ENCODE measurements at regions not wholly inside any gene's neighbourhood (a gene's known extent, or its start where the extent isn't known, plus 50 kb on each side); places are given as distances from the start of the nearest gene placed in this dataset.

DNA sequence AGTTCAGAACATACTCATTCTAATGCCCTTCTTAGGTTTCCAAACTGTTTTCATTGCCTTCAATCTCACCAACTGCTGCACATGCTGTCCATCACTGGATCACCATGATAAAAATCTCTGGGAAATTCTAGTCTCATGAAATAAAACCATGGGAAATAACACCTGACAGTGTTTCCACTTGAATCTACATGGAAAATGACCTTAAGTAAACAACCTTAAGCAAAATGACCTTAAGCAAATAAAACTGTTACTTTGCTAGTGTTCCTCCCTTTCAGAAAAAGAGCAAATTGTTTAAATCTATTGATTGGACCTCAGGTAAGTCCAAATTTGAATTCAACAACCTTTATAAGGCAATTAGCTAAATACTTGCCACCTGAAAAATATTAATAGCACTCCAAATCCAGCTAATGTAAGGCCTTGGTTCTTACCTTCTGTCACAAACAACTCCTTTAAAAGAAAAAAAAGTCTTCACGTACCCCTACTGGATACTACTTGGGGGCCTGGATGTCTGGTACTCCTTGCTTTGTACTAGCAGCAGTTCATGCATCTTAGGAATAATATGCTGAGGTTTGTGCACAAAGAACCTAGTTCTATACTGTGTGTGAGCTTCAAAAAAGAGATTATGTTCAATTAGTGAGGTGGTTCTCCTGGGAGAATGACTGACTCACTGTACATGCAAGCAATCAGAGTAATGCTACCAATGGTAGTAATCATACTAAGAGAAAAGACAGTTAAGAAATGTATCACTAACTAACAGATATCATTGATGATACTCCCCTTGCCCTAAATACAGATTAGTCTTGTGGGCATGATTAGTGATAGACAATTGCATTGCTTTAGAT, 630.4 kb downstream of the PSAT1 start:
- no peaks in the 10 kb centered on the region for H3K27me3 Mint-ChIP-seq (ENCODE audit: low read depth in 3 of 3)
- no peak overlapping the region for H3K27ac Mint-ChIP-seq
- no peak overlapping the region for H3K4me3 Mint-ChIP-seq
- H3K4me1 Mint-ChIP-seq, result no peaks in the 10 kb centered on the region
- DNase-seq, result no peak
- H3K36me3 Mint-ChIP-seq, result no peaks in the 10 kb centered on the region
- H3K9me3 Mint-ChIP-seq, result peaks cover 0 to 7% (median 2%) of the 10 kb centered on the region in 6 donors

DNA sequence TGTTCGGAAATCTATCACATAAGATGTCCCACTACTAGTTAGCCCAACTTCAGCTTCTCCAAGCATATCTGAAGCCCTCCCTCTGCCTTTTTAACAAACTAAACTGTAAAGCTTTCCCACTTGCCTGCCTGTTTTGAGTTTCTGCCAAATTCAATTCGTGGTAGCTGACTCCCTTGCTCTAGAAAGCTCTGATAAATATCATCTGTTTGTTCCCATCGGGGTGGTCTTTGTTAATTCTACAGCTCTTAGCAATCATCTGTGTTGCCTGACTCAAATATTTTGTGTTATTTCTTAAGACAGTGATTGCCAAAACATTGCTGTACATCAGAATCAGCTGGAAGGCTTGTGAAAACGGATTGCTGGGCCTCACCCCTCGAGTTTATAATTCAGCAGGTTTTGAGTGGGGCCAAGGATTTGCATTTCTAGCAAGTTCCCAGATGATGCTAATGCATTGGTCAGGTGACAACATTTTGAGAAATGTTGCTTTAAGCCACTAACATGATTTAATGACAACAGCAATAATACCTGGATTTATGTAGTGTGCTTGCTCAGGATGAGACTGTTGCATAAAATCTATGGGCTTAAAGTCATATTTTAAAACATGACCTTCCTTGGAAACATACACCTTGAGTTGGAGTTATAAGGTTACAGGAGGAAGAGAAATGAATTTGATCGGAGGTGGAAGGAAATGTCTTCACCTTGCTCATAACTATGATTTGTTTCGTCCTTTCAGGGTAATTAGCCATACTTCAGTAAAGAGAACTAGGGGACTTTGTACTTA, 631.9 kb downstream of the PSAT1 start:
- Mint-ChIP-seq H3K4me1 (no peaks in the 10 kb centered on the region), H3K36me3 (no peaks in the 10 kb centered on the region), H3K9me3 (peaks cover 0 to 10% (median 2%) of the 10 kb centered on the region in 6 donors), H3K27ac (no peak overlapping the region), H3K4me3 (no peak overlapping the region), H3K27me3 (ENCODE audit: low read depth in 3 of 3) (no peaks in the 10 kb centered on the region)
- no peak for DNase-seq

DNA sequence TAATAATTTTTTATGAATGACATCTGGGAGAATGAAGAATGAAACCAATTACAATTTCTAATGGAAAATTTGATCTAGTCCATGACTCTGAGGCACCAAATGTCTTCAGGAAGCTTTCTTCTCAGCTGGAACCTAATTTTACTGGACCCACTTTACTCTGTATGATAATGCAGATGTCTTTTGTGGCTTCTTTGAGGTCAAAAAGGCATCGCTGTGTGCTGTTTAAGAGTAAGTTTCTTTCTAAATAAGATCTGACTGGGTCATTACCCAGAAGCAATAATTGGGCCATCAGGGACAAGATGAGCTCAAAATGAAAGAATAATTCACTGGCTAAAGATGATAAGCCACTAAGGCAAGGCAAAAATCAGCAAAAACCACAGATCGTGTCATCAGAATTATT, 633.4 kb downstream of the PSAT1 start:
- peaks cover 0 to 5% (median 3%) of the 10 kb centered on the region in 6 donors for H3K9me3 Mint-ChIP-seq
- H3K4me3 Mint-ChIP-seq, result no peak overlapping the region
- H3K27ac Mint-ChIP-seq, result no peak overlapping the region
- H3K4me1 Mint-ChIP-seq, result no peaks in the 10 kb centered on the region
- no peak for DNase-seq
- no peaks in the 10 kb centered on the region for H3K27me3 Mint-ChIP-seq (ENCODE audit: low read depth in 3 of 3)
- no peaks in the 10 kb centered on the region for H3K36me3 Mint-ChIP-seq

DNA sequence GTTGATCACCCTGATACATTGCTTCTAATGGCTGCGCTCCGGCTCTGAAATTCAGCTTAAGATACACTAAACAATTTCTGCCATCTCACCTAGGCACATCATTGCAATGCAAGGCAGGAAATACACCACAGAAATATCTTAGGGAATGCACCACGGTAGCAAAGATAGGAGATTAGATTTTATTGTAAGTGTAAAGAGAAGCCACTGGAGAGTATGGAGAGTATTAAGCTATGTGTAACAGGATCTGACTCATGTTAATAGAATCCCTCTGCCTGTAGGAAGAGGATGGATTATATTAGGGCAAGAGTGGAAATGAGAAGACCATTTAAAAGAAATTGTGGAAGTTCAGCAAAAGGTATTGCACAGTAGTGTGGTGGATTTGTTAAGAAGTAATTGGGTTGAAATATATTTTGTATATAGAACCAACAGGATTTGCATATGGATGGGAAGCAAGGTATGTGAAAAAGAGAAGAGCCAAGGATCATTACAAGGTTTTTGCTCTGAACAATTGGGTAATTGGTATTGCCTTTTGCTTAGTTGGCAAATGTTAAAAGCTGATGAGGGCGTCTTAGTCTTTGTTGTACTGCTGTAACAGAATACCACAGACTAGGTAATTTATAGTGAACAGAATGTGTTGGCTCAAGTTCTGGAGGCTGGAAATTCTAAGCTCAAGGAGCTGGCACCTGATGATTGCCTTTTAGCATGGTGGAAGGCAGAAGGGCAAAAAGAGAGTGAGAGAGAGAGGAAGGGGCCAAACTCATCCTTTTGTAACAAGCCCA, 636.1 kb downstream of the PSAT1 start:
- Mint-ChIP-seq H3K27ac (no peak overlapping the region), H3K4me3 (no peak overlapping the region), H3K27me3 (ENCODE audit: low read depth in 3 of 3) (no peaks in the 10 kb centered on the region), H3K4me1 (no peaks in the 10 kb centered on the region), H3K36me3 (no peaks in the 10 kb centered on the region), H3K9me3 (peaks cover 0 to 5% (median 3%) of the 10 kb centered on the region in 6 donors)
- no peak for DNase-seq

DNA sequence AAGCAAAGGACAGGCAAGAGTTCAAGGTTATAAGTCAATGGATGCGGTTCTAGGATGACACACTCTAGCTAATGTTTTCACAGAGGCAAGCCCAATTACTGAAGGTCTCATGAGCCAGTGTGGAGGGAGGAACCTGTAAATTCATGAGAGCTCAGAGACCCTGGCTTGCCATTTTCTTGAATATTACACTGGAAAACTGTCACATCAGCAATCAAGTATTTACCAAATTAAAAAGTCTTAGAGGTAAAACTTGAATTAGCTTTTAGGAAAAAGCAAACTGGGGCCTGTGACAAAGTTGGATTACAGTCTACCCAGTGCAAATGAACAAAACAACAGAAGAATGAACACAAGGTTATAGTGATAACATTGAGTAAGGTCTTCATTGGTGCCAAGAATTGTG, 636.9 kb upstream of the TLE4 start:
- no peak for DNase-seq
- no peak overlapping the region for H3K27ac Mint-ChIP-seq
- H3K9me3 Mint-ChIP-seq, result peaks cover 0 to 4% (median 3%) of the 10 kb centered on the region in 6 donors
- no peaks in the 10 kb centered on the region for H3K4me1 Mint-ChIP-seq
- H3K4me3 Mint-ChIP-seq, result no peak overlapping the region
- H3K36me3 Mint-ChIP-seq, result no peaks in the 10 kb centered on the region
- no peaks in the 10 kb centered on the region for H3K27me3 Mint-ChIP-seq (ENCODE audit: low read depth in 3 of 3)

DNA sequence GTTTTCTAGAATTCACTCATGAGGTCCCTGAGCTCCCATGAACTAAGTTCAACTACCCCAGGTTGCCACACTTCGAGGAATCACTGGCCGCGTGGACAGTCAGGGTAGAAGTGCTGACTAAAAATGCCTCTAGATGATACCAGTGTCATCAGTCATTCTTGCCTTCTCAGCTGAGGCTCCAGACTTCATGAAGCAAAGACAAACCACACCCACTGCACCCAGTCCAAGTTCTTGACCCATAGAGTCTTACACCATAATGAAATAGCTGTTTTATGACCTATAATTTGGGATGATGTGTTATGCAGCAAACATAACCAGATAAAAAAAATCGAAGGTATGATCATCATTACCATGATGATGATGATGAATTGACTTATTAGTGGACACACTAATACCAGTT, 632.9 kb upstream of the TLE4 start:
- Mint-ChIP-seq H3K4me3 (no peak overlapping the region), H3K9me3 (peaks cover 0 to 12% (median 2%) of the 10 kb centered on the region in 6 donors), H3K4me1 (no peaks in the 10 kb centered on the region), H3K36me3 (no peaks in the 10 kb centered on the region), H3K27ac (no peak overlapping the region), H3K27me3 (ENCODE audit: low read depth in 3 of 3) (no peaks in the 10 kb centered on the region)
- no peak for DNase-seq

DNA sequence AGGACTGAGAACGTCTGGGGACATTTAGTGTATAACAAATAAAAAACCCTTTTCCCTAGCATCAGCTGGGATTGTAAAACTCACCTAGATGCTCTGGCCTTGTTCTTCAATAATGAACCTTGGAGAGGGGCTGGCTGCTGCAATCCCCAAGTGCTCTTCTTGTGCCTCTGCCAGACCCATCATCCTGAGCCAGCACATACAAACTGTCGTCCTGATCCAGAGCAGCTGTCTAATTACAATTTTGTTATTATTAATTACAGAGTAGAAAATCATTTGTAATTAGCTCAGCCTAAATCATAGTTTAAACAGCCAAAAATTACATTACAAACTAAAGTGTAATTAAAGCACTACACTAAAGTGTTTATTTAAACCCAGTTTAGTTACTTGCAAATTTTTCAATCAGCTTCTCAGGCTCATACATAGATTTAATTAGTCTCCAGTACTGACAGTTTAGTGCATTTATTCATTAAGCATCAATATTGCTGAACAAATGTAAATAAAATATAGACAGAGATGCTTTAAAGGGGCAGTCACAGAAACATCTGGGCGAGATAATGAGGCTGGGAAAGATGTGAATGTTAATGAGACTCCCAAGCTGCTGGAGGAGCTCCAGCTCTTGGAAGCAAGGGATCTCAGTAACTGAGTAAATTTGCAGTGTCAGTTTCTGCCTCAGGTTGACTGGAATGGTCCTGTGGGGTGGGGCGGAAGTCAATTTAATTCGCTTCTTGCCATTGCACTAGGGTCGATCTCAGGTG, 632.3 kb upstream of the TLE4 start:
- DNase-seq, result no peak
- Mint-ChIP-seq H3K27me3 (ENCODE audit: low read depth in 3 of 3) (no peaks in the 10 kb centered on the region), H3K27ac (no peak overlapping the region), H3K36me3 (no peaks in the 10 kb centered on the region), H3K4me3 (no peak overlapping the region), H3K9me3 (peaks cover 0 to 12% (median 5%) of the 10 kb centered on the region in 6 donors), H3K4me1 (no peaks in the 10 kb centered on the region)

DNA sequence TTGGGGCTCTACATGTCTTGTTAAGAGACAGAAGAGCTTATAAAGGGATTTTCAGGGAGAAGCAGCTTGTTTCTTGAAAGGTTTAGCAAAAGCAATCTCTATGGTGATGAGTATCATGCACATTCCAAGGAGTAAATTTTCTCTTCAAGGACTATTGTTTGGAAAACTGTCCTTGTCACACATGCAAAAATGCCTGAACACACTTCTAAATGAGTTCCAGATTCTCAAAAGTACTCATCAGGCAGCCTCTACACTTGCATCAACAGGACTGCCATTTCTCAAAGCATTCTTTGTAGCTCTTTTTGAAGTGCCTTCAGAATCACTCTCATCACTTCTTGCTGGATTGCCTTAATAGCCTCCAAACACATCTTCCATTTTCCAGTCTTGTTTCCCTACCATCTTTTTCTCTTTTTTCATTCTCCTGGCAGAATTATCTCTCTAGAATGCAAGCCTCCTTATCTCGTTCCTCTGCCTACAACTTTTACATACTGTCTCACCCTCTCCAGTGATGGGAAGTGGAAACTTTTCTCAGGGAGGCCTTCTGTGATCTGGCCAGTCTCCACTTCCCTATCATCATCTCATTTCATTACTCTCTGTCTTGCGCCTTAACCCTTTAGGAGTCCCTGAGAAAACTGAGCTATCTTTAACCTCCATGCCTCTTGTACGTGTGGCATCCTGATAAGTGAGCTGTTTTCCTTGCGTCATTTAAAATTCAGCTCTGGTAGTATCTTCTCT, 631.5 kb upstream of the TLE4 start:
- no peak overlapping the region for H3K27ac Mint-ChIP-seq
- no peaks in the 10 kb centered on the region for H3K36me3 Mint-ChIP-seq
- no peak overlapping the region for H3K4me3 Mint-ChIP-seq
- H3K27me3 Mint-ChIP-seq (ENCODE audit: low read depth in 3 of 3), result no peaks in the 10 kb centered on the region
- peaks cover 0 to 12% (median 5%) of the 10 kb centered on the region in 6 donors for H3K9me3 Mint-ChIP-seq
- no peaks in the 10 kb centered on the region for H3K4me1 Mint-ChIP-seq
- DNase-seq, result no peak

DNA sequence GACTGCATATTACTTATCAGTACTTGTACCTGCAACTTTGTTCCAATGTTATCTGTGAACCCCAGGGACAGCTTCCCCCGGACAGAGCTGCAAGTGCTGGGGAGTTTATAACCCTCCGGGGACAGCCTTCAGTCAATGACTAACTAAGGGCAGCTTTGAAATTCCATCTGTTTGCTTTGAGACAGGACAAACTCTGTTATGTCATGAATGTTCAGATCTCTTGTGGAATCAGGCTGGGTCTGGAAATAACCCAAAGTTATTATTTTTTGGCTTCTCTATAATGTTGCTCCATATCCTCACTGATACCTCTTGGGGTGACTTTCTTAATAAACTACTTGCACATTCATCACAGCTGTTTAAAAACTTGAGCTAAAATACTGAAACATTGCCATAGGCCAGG, 617.5 kb upstream of the TLE4 start:
- H3K36me3 Mint-ChIP-seq, result peaks cover 0 to 3% (median 0%) of the 10 kb centered on the region in 3 donors
- H3K27ac Mint-ChIP-seq, result no peak overlapping the region
- peaks cover 0 to 4% (median 1%) of the 10 kb centered on the region in 3 donors for H3K27me3 Mint-ChIP-seq (ENCODE audit: low read depth in 3 of 3)
- H3K9me3 Mint-ChIP-seq, result peaks cover 2 to 27% (median 3%) of the 10 kb centered on the region in 6 donors
- no peak overlapping the region for H3K4me3 Mint-ChIP-seq
- no peaks in the 10 kb centered on the region for H3K4me1 Mint-ChIP-seq
- no peak for DNase-seq

DNA sequence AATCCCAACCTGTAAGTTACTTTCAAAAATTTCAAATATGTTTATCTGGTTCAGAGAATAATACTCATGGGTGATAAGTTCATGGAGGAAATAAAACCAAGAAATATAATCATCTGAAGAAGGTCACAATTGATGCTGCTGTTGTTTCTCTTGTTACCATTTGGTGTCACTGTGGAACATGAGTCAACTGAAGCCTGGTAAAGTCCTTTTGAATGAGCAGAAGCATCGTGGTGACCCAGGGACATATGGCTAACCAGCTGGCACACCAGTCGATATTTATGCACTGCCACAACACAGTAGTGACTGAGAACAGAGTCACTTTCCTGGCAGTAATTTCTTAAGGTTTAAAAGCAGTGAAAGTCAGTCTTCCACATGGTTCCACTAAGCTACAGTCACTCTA, 612.9 kb upstream of the TLE4 start:
- no peaks in the 10 kb centered on the region for H3K36me3 Mint-ChIP-seq
- H3K9me3 Mint-ChIP-seq, result peaks cover 0 to 34% (median 8%) of the 10 kb centered on the region in 6 donors
- H3K27ac Mint-ChIP-seq, result no peak overlapping the region
- no peak for DNase-seq
- peaks cover 0 to 2% (median under 1%) of the 10 kb centered on the region in 3 donors for H3K27me3 Mint-ChIP-seq (ENCODE audit: low read depth in 3 of 3)
- H3K4me3 Mint-ChIP-seq, result no peak overlapping the region
- no peaks in the 10 kb centered on the region for H3K4me1 Mint-ChIP-seq

DNA sequence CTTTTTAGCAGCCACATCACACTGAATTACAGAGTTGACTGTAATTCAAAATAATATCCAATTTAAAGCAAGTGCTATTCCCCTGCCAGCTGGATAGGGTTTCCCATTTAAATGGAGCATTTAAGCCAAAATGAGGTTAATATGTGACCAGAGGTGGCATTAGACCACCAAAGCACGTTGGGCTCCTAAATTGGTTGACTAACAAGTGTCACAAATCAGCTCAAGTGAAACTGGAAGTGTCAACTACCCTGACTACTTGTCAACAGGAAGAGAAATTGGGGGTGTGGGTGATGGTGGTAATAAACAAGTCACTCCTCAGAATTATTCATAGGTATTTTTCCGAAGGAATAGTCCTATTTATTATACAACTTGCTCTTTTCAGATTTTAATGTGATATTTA, 609.6 kb upstream of the TLE4 start:
- Mint-ChIP-seq H3K4me1 (no peaks in the 10 kb centered on the region), H3K9me3 (peaks cover 0 to 28% (median 9%) of the 10 kb centered on the region in 6 donors), H3K36me3 (no peaks in the 10 kb centered on the region), H3K4me3 (no peak overlapping the region), H3K27me3 (ENCODE audit: low read depth in 3 of 3) (peaks cover 0 to 1% (median 0%) of the 10 kb centered on the region in 3 donors), H3K27ac (no peak overlapping the region)
- DNase-seq, result no peak

DNA sequence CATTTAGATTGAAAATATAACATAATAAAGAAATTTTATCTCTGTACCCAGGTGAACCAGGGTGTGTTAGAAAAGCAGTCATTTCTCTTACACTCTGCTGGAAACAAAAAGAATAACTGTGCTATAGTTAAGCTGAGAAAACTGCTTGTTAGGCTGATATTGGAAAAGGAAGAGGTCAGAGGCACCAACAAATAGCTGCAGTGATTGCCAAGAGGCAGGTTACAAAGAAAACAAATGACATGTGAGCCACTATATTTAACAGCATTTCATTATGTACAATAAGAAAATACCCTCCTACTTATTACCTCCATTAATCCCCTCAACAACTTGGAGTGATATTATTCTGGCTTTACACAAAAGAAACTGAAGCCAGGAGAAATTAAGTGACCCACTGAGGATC, 607.9 kb upstream of the TLE4 start:
- H3K27ac Mint-ChIP-seq, result no peak overlapping the region
- DNase-seq, result no peak
- no peaks in the 10 kb centered on the region for H3K36me3 Mint-ChIP-seq
- no peak overlapping the region for H3K4me3 Mint-ChIP-seq
- H3K9me3 Mint-ChIP-seq, result peaks cover 0 to 23% (median 9%) of the 10 kb centered on the region in 6 donors
- H3K4me1 Mint-ChIP-seq, result no peaks in the 10 kb centered on the region
- H3K27me3 Mint-ChIP-seq (ENCODE audit: low read depth in 3 of 3), result peaks cover 0 to 1% (median 0%) of the 10 kb centered on the region in 3 donors
